Jurkat, Clone E6-1 (cell line): ENCODE measurements at regions not wholly inside any gene's neighbourhood (a gene's known extent, or its start where the extent isn't known, plus 50 kb on each side); places are given as distances from the start of the nearest gene placed in this dataset.
"Not testable (repeated sequence)": the region's sequence is repeated elsewhere in the genome, so short reads cannot be mapped to it uniquely, and the experiment has no call there.

Experiments
- DNase-seq: peaks from one replicate; pipeline ENCODE4 v3.0.0-alpha.2; 2011; ENCODE audit warnings: low read depth, low spot score
- H3K4me3 ChIP-seq: 2 replicates; pipeline ENCODE4 v1.5.1; 2011; ENCODE audit warnings: mild to moderate bottlenecking, low read length, control low read depth, moderate library complexity

- H3K4me3 ChIP-seq = no peak overlapping the region
- no peak for DNase-seq
Measured at GRCh38 chr5:90290648-90291047, 118.9 kb downstream of the CETN3 start.

DNA sequence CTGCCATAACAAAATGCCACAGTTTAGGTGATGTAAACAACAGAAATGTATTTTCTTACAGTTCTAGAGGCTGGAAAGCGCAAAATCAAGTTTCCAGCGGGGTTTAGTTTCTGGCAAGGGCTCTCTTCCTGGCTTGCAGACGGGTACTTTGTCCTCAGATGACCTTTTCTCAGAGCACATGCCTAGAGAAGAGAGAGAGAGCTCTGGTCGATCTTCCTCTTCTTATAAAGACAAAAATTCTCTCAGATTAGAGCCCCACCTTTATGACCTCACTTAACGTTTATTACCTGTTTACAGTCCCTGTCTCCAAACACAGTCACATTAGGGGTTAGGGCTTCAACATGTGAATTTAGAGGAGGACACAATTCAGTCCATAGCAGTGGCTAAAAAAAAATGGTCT lies 119.7 kb downstream of the CETN3 start:
- no peak overlapping the region for H3K4me3 ChIP-seq
- no peak for DNase-seq

GRCh38 chr5:90287036-90287435 lies 122.5 kb downstream of the CETN3 start:
- DNase-seq = no peak
- H3K4me3 ChIP-seq = no peak overlapping the region

DNA sequence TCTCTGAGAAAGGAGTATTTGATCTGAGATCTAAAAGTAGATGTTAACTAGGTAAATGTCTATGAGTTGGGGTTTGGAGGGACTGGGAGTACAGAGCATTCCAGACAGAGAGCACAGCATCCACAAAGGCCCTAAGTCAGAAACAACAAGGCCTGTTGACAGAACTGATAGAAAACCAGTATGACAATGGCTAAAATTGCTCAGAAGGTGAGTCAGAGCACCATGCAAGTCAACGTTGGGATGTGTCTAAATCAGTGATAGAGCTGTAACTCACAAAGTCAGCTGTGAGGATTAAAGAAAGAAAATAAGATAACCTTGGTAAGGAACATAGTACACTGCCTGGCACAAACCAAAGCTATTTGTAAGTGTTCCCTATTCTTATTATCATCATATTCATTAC lies 124.0 kb downstream of the CETN3 start:
- no peak overlapping the region for H3K4me3 ChIP-seq
- DNase-seq = no peak

- H3K4me3 ChIP-seq = no peak overlapping the region
- DNase-seq = no peak
Measured at GRCh38 chr5:90284375-90284774, 125.2 kb downstream of the CETN3 start.

DNA sequence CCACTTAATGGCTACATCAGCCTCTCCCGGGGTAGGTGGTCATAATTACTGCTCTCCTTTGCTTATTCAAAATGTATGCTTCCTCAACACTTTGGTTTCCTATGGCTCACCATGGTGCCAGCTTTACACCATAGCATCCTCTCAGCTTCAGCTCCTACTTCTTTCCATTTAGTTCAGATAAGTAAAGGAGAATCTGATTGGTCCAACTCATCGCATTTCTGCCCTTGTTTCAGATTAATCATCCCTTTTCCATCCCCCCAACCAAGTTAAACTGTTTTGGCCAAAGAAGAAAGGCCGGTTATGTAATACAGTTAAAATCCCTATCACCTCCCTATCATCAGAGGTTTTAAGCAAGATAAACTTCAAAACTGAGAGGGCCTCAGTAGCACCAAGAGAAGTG lies 130.5 kb downstream of the CETN3 start:
- H3K4me3 ChIP-seq = no peak overlapping the region
- DNase-seq = no peak

GRCh38 chr5:90274216-90274615 lies 135.3 kb downstream of the CETN3 start:
- no peak overlapping the region for H3K4me3 ChIP-seq
- DNase-seq = no peak

DNA sequence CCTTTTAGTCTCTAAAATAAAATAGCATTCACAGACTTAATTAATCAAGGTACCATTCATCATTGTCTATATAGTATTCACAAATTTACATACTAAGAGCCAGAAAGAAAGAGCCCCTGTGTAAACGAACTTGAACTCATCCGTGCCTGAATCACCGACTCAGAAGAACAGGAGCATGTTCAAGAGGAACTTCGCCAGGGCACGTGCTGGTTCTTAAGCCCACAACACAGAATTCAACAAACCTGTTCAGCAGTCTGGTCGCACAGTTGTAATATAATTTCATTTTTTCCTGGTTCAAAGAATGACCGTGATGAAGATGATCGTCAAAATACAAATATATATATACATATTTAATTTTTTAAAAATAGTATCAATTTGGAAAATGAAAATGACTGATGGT lies 141.9 kb downstream of the CETN3 start:
- no peak overlapping the region for H3K4me3 ChIP-seq
- no peak for DNase-seq

DNA sequence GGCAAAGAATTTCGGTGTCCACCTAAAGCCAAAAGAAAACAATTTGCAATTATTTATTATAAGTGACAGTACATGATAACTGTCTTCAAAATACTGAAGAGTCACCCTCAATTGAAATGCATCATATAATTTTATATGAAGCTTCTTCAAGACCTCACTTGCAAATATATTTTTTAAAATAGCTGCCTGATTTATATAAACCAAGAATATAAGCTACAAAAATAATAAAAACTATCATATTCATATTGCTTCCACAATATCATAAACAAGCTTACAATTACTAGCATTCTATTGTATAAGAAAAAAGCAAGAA lies 144.1 kb downstream of the CETN3 start:
- no peak overlapping the region for H3K4me3 ChIP-seq
- DNase-seq = no peak

- no peak overlapping the region for H3K4me3 ChIP-seq
Measured at GRCh38 chr5:90264689-90265544, 144.6 kb downstream of the CETN3 start.

DNA sequence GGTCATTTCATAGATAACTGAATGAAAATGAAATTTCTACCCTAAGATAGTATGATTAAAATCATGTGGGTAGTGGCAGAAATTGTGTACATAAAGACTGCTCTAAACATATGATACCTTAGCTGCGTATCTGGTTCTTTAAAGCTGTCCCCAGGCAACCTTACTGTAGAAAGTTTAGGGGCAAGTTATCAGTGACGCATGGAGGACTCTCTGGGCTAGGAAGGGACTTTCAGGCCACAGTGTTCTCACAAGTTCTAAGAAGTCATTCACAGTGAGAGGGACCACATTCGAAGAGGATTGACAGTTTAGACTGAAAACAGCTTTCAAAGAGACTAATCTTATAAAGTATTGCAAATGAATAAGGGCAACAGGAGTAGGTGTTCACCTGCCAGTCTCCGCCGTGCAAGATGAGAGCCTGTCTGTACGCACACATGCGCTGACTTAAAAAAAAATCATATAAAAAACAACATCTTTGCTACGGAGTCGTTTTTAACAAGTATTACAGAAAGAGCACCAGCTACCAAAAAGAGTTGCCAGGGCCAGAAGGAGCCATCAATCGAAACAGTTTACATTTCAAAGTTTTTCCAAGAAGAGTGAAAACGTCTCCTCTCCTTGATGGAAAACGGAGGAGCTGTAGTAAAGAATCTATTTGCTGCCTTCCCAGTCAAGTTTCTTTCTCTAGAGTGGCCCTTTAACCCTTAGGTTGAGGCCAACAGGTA lies 146.3 kb downstream of the CETN3 start:
- no peak for DNase-seq
- no peak overlapping the region for H3K4me3 ChIP-seq

More at GRCh38 chr5:90264689-90265544, 144.6 kb downstream of the CETN3 start:
- DNase-seq = peak; percentile 48

- H3K4me3 ChIP-seq = no peak overlapping the region
- no peak for DNase-seq
Measured at GRCh38 chr5:90251447-90251846, 158.1 kb downstream of the CETN3 start.

DNA sequence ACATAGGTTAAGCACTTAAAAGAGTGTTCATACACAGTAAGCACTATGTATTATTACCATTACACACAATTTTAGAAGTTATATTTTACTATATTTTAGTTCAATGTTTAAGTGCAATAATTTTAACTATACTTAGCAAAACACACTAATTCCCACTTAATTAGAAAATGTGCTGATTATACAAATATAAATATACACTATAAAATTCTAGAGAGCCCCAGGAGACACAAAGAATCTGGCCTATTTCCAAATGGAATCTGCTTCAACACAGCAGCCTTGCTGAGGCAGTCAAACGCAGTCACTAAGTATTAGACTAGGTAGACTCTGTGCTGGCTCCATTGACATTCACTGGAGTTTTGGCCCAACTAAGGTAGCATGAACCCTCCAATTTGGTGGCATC lies 160.9 kb downstream of the CETN3 start:
- DNase-seq = no peak
- no peak overlapping the region for H3K4me3 ChIP-seq

DNA sequence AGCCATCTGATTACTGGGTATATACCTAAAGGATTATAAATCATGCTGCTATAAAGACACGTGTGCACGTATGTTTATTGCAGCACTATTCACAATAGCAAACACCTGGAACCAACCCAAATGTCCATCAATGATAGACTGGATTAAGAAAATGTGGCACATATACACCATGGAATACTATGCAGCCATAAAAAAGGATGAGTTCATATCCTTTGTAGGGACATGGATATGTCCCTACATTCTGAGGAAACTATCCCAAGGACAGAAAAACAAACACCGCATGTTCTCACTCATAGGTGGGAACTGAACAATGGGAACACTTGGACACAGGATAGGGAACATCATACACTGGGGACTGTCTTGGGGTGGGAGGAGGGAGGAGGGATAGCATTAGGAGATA lies 165.7 kb downstream of the CETN3 start:
- DNase-seq, H3K4me3 ChIP-seq: not testable (repeated sequence)

- no peak overlapping the region for H3K4me3 ChIP-seq
- DNase-seq = no peak
Measured at GRCh38 chr5:90233476-90233875, 176.1 kb downstream of the CETN3 start.

DNA sequence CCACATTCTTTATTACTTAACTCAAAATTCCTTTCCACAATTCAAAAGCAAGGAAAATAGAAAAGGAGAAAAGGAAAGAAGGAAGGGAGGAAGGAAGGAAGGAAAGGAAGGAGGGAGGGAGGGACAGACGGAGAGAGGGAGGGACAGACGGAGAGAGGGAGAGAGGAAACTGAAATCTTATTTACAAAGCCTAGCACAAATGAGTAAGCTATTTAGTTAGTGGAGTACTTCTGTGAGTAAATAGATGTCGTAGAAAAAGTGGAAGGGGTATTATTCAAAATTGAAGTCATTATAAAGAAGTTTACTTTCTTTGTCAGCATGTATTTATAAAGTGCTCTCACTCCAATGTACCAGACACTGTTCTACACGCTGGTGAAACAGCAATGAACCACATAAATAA lies 177.9 kb downstream of the CETN3 start:
- no peak for DNase-seq
- H3K4me3 ChIP-seq = no peak overlapping the region

GRCh38 chr5:90227683-90228082 lies 181.9 kb downstream of the CETN3 start:
- no peak for DNase-seq
- H3K4me3 ChIP-seq = no peak overlapping the region

DNA sequence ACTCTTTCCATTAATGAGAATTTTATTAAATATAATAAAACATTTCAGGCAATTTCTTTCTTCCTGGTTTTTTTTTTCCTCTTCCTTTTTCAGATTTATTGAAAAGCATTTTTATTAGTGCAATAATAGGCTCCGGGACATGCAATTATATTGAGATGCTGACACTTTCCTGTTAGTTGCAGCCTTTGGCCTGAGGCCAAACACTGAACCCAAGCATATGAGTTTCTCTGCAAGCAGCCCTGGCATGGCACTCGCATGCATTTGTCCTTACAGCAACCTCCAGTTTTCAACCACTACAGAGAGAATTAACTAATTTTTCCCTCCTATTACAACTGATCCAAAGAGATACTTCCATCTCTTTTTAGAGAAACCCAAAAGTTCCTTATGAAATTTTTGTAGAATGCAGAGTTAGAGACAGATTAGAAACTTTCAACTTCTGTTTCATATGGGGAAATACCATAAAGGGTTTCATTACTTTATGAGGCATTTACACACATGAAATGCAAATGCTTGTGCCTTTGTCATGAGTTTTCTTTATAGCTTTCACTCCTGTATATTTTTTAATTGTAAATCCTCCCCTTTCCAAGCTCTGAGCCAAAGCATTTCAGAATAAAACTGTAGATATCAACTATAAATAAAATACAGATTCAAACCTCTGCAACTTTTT lies 183.0 kb downstream of the CETN3 start:
- no peak overlapping the region for H3K4me3 ChIP-seq
- DNase-seq = no peak

DNA sequence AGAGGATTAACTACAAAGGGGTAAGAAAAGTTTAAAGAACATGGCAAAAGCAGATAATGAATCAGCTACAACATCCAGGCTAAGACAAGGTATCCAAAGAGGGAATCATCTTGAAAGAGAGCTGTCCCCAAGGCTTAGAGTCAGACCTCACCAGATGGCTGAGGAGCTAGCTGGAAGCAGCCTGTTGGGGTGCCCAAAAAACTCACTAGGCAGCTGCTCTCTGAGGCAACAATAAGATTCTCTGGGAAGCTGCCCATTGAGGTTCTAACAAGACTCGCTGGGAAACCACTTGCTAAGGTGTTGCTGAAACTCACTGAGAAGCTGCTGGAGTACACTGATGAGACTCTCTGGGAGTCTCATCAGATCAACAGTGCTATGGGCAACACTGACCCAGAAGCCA lies 185.2 kb downstream of the CETN3 start:
- no peak for DNase-seq
- H3K4me3 ChIP-seq = no peak overlapping the region

- no peak overlapping the region for H3K4me3 ChIP-seq
- no peak for DNase-seq
Measured at GRCh38 chr5:90223756-90224155, 185.8 kb downstream of the CETN3 start.
